ENCODE measurements at regions not wholly inside any gene's neighbourhood (a gene's known extent, or its start where the extent isn't known, plus 50 kb on each side); places are given as distances from the start of the nearest gene placed in this dataset.

DNA sequence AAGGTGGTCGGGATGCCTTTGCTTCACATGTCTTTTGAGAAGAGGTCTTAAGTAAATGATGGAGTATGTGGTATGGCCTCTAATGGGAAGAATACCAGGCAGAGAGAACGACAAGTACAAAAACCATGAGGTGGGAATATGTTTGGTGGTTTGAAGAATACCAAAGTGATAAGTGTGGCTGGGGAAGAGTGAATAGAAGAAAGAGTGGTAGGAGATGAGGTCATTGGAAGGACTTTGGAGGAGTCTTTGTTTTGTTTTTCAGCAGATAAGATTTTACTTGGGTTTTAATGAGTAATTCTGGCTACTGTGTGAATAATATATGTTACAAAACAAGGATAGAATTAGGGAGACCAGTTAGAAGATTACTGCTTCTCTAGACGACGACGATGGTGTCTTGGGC is 515.4 kb downstream of the RAB38 start:
- Histone ChIP-seq H3K9ac (ENCODE audit: low read depth in 1 of 2, low read length in 2 of 2) (no peak overlapping the region), H3K27me3 (ENCODE audit: control insufficient read depth in 4 of 4, insufficient read depth in 4 of 4, low read length in 3 of 4) (no peaks in the 10 kb centered on the region), H3K9me3 (ENCODE audit: control insufficient read depth in 4 of 4, low read length in 3 of 4) (no peaks in the 10 kb centered on the region), H3K4me1 (ENCODE audit: control insufficient read depth in 4 of 4, insufficient read depth in 4 of 4, low read length in 3 of 4) (no peaks in the 10 kb centered on the region), H3K36me3 (ENCODE audit: control insufficient read depth in 4 of 4, insufficient read depth in 3 of 4, low read depth in 1 of 4, low read length in 3 of 4) (no peaks in the 10 kb centered on the region), H3K27ac (ENCODE audit: low read depth in 1 of 2, low read length in 2 of 2) (no peak overlapping the region), H3K4me3 (ENCODE audit: low read depth in 1 of 3, low read length in 3 of 3) (no peak overlapping the region)
- WGBS: 80% methylated on average over 5 of the region's 5 CpGs
- DNase-seq (ENCODE audit: low spot score): no peak
- no peak for TF ChIP-seq ZBTB33 (IDR thresholded peaks at IDR 0.05)
- no peak for TF ChIP-seq GABPA (IDR thresholded peaks at IDR 0.05 in 1 of 2, conservative IDR thresholded peaks at IDR 0.05 in 1 of 2)
- TF ChIP-seq REST (IDR thresholded peaks at IDR 0.05): no peak
- no peak for TF ChIP-seq HNF4G (IDR thresholded peaks at IDR 0.05)
- TF ChIP-seq RXRA (IDR thresholded peaks at IDR 0.05): no peak
- no peak for TF ChIP-seq FOXA2 (IDR thresholded peaks at IDR 0.05)

- Histone ChIP-seq H3K27ac (ENCODE audit: low read depth in 1 of 2, low read length in 2 of 2) (no peak overlapping the region), H3K36me3 (ENCODE audit: control insufficient read depth in 4 of 4, insufficient read depth in 3 of 4, low read depth in 1 of 4, low read length in 3 of 4) (no peaks in the 10 kb centered on the region), H3K4me3 (ENCODE audit: low read depth in 1 of 3, low read length in 3 of 3) (no peak overlapping the region), H3K27me3 (ENCODE audit: control insufficient read depth in 4 of 4, insufficient read depth in 4 of 4, low read length in 3 of 4) (no peaks in the 10 kb centered on the region), H3K9me3 (ENCODE audit: control insufficient read depth in 4 of 4, low read length in 3 of 4) (no peaks in the 10 kb centered on the region), H3K4me1 (ENCODE audit: control insufficient read depth in 4 of 4, insufficient read depth in 4 of 4, low read length in 3 of 4) (no peaks in the 10 kb centered on the region), H3K9ac (ENCODE audit: low read depth in 1 of 2, low read length in 2 of 2) (no peak overlapping the region)
- no peak for TF ChIP-seq REST (IDR thresholded peaks at IDR 0.05)
- TF ChIP-seq TAF1 (conservative IDR thresholded peaks at IDR 0.05): no peak
- no peak for TF ChIP-seq SP1 (IDR thresholded peaks at IDR 0.05)
- TF ChIP-seq FOXA1 (IDR thresholded peaks at IDR 0.05): no peak
- TF ChIP-seq HNF4A (conservative IDR thresholded peaks at IDR 0.05): no peak
- no peak for TF ChIP-seq ZBTB33 (IDR thresholded peaks at IDR 0.05)
- TF ChIP-seq RAD21 (IDR thresholded peaks at IDR 0.05): no peak
- TF ChIP-seq CTCF (IDR thresholded peaks at IDR 0.05; ENCODE audit: low read depth, low read length, missing input control): no peak
- TF ChIP-seq FOXA2 (IDR thresholded peaks at IDR 0.05): no peak
- TF ChIP-seq, protein P1, sequence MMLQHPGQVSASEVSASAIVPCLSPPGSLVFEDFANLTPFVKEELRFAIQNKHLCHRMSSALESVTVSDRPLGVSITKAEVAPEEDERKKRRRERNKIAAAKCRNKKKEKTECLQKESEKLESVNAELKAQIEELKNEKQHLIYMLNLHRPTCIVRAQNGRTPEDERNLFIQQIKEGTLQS (IDR thresholded peaks at IDR 0.05): no peak
- TF ChIP-seq RXRA (IDR thresholded peaks at IDR 0.05): no peak
- no peak for TF ChIP-seq GABPA (IDR thresholded peaks at IDR 0.05 in 1 of 2, conservative IDR thresholded peaks at IDR 0.05 in 1 of 2)
- TF ChIP-seq, protein P2, sequence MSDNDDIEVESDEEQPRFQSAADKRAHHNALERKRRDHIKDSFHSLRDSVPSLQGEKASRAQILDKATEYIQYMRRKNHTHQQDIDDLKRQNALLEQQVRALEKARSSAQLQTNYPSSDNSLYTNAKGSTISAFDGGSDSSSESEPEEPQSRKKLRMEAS (IDR thresholded peaks at IDR 0.05): no peak
- TF ChIP-seq JUND (IDR thresholded peaks at IDR 0.05): no peak
- no peak for TF ChIP-seq YY1 (IDR thresholded peaks at IDR 0.05)
- no peak for TF ChIP-seq HNF4G (IDR thresholded peaks at IDR 0.05)
- no peak for TF ChIP-seq EGR1 (IDR thresholded peaks at IDR 0.05; ENCODE audit: low read depth in 2 of 2)
- TF ChIP-seq NR2F2 (IDR thresholded peaks at IDR 0.05): no peak
- DNase-seq (ENCODE audit: low spot score): no peak
- WGBS: 94% methylated on average over 1 of the region's 1 CpG
Observed at GRCh38 chr11:87645626-87646025, 529.6 kb downstream of the RAB38 start.

Data from liver (tissue), 8 donors.